PC-3 (cell line): ENCODE measurements at regions not wholly inside any gene's neighbourhood (a gene's known extent, or its start where the extent isn't known, plus 50 kb on each side); places are given as distances from the start of the nearest gene placed in this dataset.

Source experiments
- ATAC-seq: fragments of 200-7000 bp; cut with Tn5 transposase; 2 replicates; pipeline ENCODE4 v1.9.1; 2020; ENCODE audit warnings: mild to moderate bottlenecking, moderate library complexity
- BruUV-seq: library from RNA; stranded (reverse); fragments of 400-500 nt; replicated peaks from 2 replicates; lab custom pipeline; 2021; lab: Mats Ljungman, UMichigan
- CTCF ChIA-PET: fragments of 300-600 bp; sonication (Branson Sonifier 250); formaldehyde crosslinking; loops from one replicate; lab custom pipeline; 2022; ENCODE audit warnings: antibody characterized with exemption; lab: Charles Lee
- POLR2A ChIA-PET: fragments of 300-600 bp; sonication (Branson Sonifier 250); formaldehyde crosslinking; loops from one replicate; lab custom pipeline; 2022; ENCODE audit warnings: antibody characterized with exemption; ENCODE audit not compliant: unreplicated experiment; lab: Charles Lee
- DNase-seq: peaks from one replicate; pipeline ENCODE4 v3.0.0-alpha.2; 2015
- H2AFZ ChIP-seq: fragments of 300-600 bp; sonication (generic); 2 replicates; pipeline ENCODE4 v1.6.0; 2016; ENCODE audit warnings: antibody characterized with exemption, low read length
- H3F3A ChIP-seq: fragments of 300-600 bp; sonication (generic); one replicate; pipeline ENCODE4 v1.6.0; 2017; ENCODE audit warnings: antibody characterized with exemption, low read length, control low read depth, mild to moderate bottlenecking; ENCODE audit not compliant: unreplicated experiment
- H3K27ac ChIP-seq: fragments of 300-600 bp; sonication (generic); 2 replicates; pipeline ENCODE4 v1.5.1; 2016; ENCODE audit warnings: mild to moderate bottlenecking, low read length
- H3K27me3 ChIP-seq: fragments of 300-600 bp; sonication (generic); 2 replicates; pipeline ENCODE4 v1.6.1; 2016; ENCODE audit warnings: low read length, mixed read lengths
- H3K36me3 ChIP-seq: fragments of 300-600 bp; sonication (generic); 2 replicates; pipeline ENCODE4 v1.6.1; 2016; ENCODE audit warnings: low read depth, mixed run types, low read length, mixed read lengths
- H3K4me1 ChIP-seq: fragments of 300-600 bp; sonication (generic); 2 replicates; pipeline ENCODE4 v1.5.1; 2016; ENCODE audit warnings: low read length; ENCODE audit not compliant: insufficient read depth
- H3K4me2 ChIP-seq: fragments of 300-600 bp; sonication (generic); 2 replicates; pipeline ENCODE4 v1.6.0; 2016; ENCODE audit warnings: low read length
- H3K4me3 ChIP-seq: fragments of 300-600 bp; sonication (generic); 2 replicates; pipeline ENCODE4 v1.5.1; 2016; ENCODE audit warnings: mild to moderate bottlenecking, low read length, mixed read lengths
- H3K79me2 ChIP-seq: fragments of 300-600 bp; sonication (generic); 2 replicates; pipeline ENCODE4 v1.6.1; 2017; ENCODE audit warnings: low read length, mixed read lengths
- H3K9ac ChIP-seq: fragments of 300-600 bp; sonication (generic); 2 replicates; pipeline ENCODE4 v1.6.0; 2016; ENCODE audit warnings: mild to moderate bottlenecking, low read length
- H3K9me2 ChIP-seq: fragments of 300-600 bp; sonication (generic); replicated peaks from 2 replicates; pipeline ENCODE4 v1.6.1; 2016; ENCODE audit warnings: mixed run types, low read length, mixed read lengths
- H3K9me3 ChIP-seq: fragments of 300-600 bp; sonication (generic); 2 replicates; pipeline ENCODE4 v1.6.1; 2016; ENCODE audit warnings: low read length, mixed read lengths
- H4K20me1 ChIP-seq: fragments of 300-600 bp; sonication (generic); 2 replicates; pipeline ENCODE4 v1.6.1; 2016; ENCODE audit warnings: low read length, mixed read lengths
- EZH2 ChIP-seq: fragments of 300-600 bp; sonication (generic); IDR thresholded peaks from one replicate; pipeline ENCODE4 v1.6.1; 2017; ENCODE audit warnings: antibody characterized with exemption, mild to moderate bottlenecking, low read length; ENCODE audit not compliant: unreplicated experiment
- EZH2phosphoT487 ChIP-seq: fragments of 300-600 bp; sonication (generic); IDR thresholded peaks from 2 replicates; pipeline ENCODE4 v1.6.1; 2018; ENCODE audit warnings: mild to moderate bottlenecking, antibody characterized with exemption, low read length, borderline replicate concordance
- intact Hi-C: fragments of 100-400 bp; cut with micrococcal nuclease; formaldehyde crosslinking; loops from 2 replicates; pipeline ENCODE4 v1.9.0; 2023
- TF ChIP-seq, protein P1 (sequence below): fragments of 300-600 bp; sonication (generic); conservative IDR thresholded peaks from 2 replicates; pipeline ENCODE4 v1.5.1; 2017; ENCODE audit warnings: antibody characterized with exemption, low read depth, mild to moderate bottlenecking, low read length

DNA sequence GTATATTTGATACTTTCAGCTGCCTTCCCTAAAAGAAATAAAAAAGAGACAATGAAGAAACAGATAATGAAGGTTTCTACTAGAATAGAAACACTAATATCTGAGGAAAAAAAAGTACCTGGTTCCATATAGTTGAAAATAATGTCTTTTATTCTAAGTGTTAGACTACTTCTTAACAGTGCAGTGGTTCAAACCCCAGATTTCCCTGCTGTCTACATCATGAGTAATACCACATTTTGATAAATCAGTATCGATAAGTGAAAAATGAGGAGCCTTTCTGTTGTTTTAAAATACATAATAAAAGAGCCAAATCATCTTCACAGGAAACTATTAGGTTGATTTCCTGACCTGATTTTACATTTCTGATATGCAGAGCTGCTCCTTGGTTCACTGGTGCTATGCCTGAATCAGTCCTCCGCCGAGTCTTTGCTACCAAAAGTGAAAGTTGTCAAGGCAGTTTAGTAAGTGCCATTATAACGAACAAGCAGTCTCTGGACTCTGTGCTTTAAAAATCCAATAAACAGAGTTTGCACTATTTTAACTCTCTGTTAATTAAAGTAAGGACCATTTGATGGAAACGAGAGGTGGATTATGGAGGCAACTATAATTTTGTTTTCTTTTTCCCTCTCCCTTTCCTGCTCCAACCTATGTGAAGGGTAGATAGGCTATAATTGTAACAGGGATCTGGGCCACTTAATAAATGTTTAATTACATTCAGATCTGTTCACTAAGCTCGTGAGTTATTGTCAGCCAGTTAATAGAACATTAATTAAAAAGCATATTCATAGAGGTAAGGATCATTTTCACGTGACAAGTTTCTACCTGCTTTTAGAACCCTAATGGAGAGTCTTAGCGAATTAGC, 724.5 kb upstream of the RAG2 start:
- no peak overlapping the region for H3K9ac ChIP-seq
- no peak overlapping the region for H3K27ac ChIP-seq
- H3K27me3 ChIP-seq, result no peaks in the 10 kb centered on the region
- peak overlapping the region; percentile 58 for H3K4me2 ChIP-seq
- TF ChIP-seq EZH2phosphoT487, result no peak
- TF ChIP-seq, protein P1, sequence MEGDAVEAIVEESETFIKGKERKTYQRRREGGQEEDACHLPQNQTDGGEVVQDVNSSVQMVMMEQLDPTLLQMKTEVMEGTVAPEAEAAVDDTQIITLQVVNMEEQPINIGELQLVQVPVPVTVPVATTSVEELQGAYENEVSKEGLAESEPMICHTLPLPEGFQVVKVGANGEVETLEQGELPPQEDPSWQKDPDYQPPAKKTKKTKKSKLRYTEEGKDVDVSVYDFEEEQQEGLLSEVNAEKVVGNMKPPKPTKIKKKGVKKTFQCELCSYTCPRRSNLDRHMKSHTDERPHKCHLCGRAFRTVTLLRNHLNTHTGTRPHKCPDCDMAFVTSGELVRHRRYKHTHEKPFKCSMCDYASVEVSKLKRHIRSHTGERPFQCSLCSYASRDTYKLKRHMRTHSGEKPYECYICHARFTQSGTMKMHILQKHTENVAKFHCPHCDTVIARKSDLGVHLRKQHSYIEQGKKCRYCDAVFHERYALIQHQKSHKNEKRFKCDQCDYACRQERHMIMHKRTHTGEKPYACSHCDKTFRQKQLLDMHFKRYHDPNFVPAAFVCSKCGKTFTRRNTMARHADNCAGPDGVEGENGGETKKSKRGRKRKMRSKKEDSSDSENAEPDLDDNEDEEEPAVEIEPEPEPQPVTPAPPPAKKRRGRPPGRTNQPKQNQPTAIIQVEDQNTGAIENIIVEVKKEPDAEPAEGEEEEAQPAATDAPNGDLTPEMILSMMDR, result no peak
- no peak for TF ChIP-seq EZH2
- peak overlapping the region; percentile 66 for H2AFZ ChIP-seq
- no TSS peak for BruUV-seq
- H4K20me1 ChIP-seq, result no peaks in the 10 kb centered on the region
- H3K9me3 ChIP-seq, result no peaks in the 10 kb centered on the region
- no peaks in the 10 kb centered on the region for H3K9me2 ChIP-seq
- DNase-seq (peak; percentile 31), ATAC-seq (peak; percentile 44; the same call in 1 of the 2 replicates)
- H3K4me3 ChIP-seq, result peak overlapping the region; percentile 53
- H3K36me3 ChIP-seq, result no peaks in the 10 kb centered on the region
- ChIA-PET CTCF (no interaction called here), POLR2A (no interaction called here)
- H3F3A ChIP-seq, result no peaks in the 10 kb centered on the region
- no peaks in the 10 kb centered on the region for H3K79me2 ChIP-seq
- intact Hi-C loops, result loop anchor here (5.0 kb wide), 1 partner anchor 180 kb away; no protein-coding TSS in a partner anchor
- H3K4me1 ChIP-seq, result peaks cover 25% of the 10 kb centered on the region

DNA sequence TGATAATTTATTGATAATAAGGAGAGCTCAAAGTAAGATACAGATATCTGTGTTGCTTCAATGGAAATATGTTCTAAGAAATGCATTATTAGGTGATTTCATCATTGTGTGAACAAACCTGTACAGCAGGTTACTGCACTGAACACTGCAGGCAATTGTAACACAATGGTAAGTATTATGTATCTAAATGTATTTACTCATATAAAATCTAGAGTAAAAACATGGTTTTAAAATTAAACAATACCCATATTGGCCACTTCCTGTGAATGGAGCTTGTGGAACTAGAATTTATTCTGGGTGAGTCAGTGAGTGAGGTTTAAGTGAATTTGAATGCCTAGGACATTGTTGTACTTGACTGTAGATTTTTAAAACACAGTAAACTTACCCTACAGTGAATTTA, 722.9 kb upstream of the RAG2 start:
- Histone ChIP-seq H3K4me3 (peak overlapping the region; percentile 16; the same call in 1 of the 2 replicates), H3K9ac (no peak overlapping the region), H3K36me3 (no peaks in the 10 kb centered on the region), H4K20me1 (no peaks in the 10 kb centered on the region), H3K4me2 (peak overlapping the region; percentile 61), H3K4me1 (peaks cover 25% of the 10 kb centered on the region), H3K9me3 (no peaks in the 10 kb centered on the region), H3K27ac (peak overlapping the region; percentile 64), H2AFZ (no peak overlapping the region), H3K27me3 (no peaks in the 10 kb centered on the region), H3F3A (no peaks in the 10 kb centered on the region), H3K9me2 (no peaks in the 10 kb centered on the region), H3K79me2 (no peaks in the 10 kb centered on the region)
- TF ChIP-seq EZH2, result no peak
- TF ChIP-seq, protein P1, result no peak
- no peak for TF ChIP-seq EZH2phosphoT487
- CTCF ChIA-PET, result no interaction called here
- intact Hi-C loops, result loop anchor here (5.0 kb wide), 1 partner anchor 181 kb away; no protein-coding TSS in a partner anchor
- DNase-seq (peak; percentile 90), ATAC-seq (peak; percentile 92)
- POLR2A ChIA-PET, result no interaction called here
- no TSS peak for BruUV-seq

GRCh38 chr11:37317803-37318202, 719.8 kb upstream of the RAG2 start:
- DNase-seq (no peak), ATAC-seq (no peak)
- Histone ChIP-seq H3K4me2 (no peak overlapping the region), H3K79me2 (no peaks in the 10 kb centered on the region), H3K9me3 (no peaks in the 10 kb centered on the region), H3K4me1 (peaks cover 25% of the 10 kb centered on the region), H4K20me1 (no peaks in the 10 kb centered on the region), H3K27ac (no peak overlapping the region), H3K9me2 (no peaks in the 10 kb centered on the region), H3K4me3 (no peak overlapping the region), H3K27me3 (no peaks in the 10 kb centered on the region), H2AFZ (no peak overlapping the region), H3K9ac (no peak overlapping the region), H3F3A (no peaks in the 10 kb centered on the region), H3K36me3 (no peaks in the 10 kb centered on the region)
- no TSS peak for BruUV-seq
- CTCF ChIA-PET, result no interaction called here
- intact Hi-C loops, result no loop called here
- POLR2A ChIA-PET, result no interaction called here
- TF ChIP-seq EZH2phosphoT487 (no peak), EZH2 (no peak)
- TF ChIP-seq, protein P1, result no peak
